GM03348 (cell line): ENCODE measurements at regions not wholly inside any gene's neighbourhood (a gene's known extent, or its start where the extent isn't known, plus 50 kb on each side); places are given as distances from the start of the nearest gene placed in this dataset.

ENCODE experiments used
- DNase-seq: peaks from one replicate; pipeline ENCODE4 v3.0.0; 2012; ENCODE audit warnings: low spot score

GRCh38 chr1:4590756-4591155 is 63.7 kb upstream of the AJAP1 start:
- DNase-seq: no peak

GRCh38 chr1:4591926-4592325 is 62.5 kb upstream of the AJAP1 start:
- DNase-seq: no peak

GRCh38 chr1:4593106-4593505 is 61.3 kb upstream of the AJAP1 start:
- no peak for DNase-seq

- DNase-seq: no peak
Observed at GRCh38 chr1:4594286-4594991, 60.0 kb upstream of the AJAP1 start.

- no peak for DNase-seq
Observed at GRCh38 chr1:4595341-4596225, 58.8 kb upstream of the AJAP1 start.

- no peak for DNase-seq
Observed at GRCh38 chr1:4596486-4596885, 57.9 kb upstream of the AJAP1 start.

GRCh38 chr1:4597020-4597419 is 57.4 kb upstream of the AJAP1 start:
- no peak for DNase-seq

- no peak for DNase-seq
Observed at GRCh38 chr1:4598561-4598960, 55.8 kb upstream of the AJAP1 start.

- DNase-seq: no peak
Observed at GRCh38 chr1:4599521-4599920, 54.9 kb upstream of the AJAP1 start.

- DNase-seq: no peak
Observed at GRCh38 chr1:4599951-4600481, 54.4 kb upstream of the AJAP1 start.

GRCh38 chr1:4600615-4601460 is 53.6 kb upstream of the AJAP1 start:
- no peak for DNase-seq

- DNase-seq: no peak
Observed at GRCh38 chr1:4601941-4602340, 52.5 kb upstream of the AJAP1 start.

- DNase-seq: no peak
Observed at GRCh38 chr1:4602462-4603294, 51.7 kb upstream of the AJAP1 start.

- DNase-seq: no peak
Observed at GRCh38 chr1:4603295-4604110, 50.9 kb upstream of the AJAP1 start.
